NOMO-1 treated with DMSO at 0.1 percent for 48 hours (cell line): ENCODE measurements at regions not wholly inside any gene's neighbourhood (a gene's known extent, or its start where the extent isn't known, plus 50 kb on each side); places are given as distances from the start of the nearest gene placed in this dataset.

Experiments used
- DNase-seq: peaks from one replicate; lab custom pipeline; 2025; ENCODE audit not compliant: unreplicated experiment; lab: John Stamatoyannopoulos, UW

GRCh38 chr1:29716306-29716705, 480.0 kb downstream of the PTPRU start:
- no peak for DNase-seq

DNA sequence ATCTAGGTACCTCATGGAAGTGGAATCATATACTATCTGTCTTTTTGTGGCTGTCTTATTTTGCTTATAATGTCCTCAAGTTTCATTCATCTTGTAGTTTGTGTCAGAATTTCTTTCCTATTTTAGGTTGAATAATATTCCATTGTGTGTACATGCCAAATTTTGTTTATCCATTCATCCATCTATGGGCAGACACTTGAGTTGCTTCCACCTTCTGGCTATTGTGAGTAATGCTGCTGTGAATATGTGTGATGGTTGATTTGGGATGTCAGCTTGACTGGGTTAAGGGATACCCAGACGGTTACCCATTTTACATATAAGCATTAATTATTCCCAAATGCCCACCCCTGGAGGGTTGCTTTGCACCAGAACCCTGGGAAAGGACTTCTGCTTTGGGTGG, 477.5 kb downstream of the PTPRU start:
- DNase-seq: no peak

DNA sequence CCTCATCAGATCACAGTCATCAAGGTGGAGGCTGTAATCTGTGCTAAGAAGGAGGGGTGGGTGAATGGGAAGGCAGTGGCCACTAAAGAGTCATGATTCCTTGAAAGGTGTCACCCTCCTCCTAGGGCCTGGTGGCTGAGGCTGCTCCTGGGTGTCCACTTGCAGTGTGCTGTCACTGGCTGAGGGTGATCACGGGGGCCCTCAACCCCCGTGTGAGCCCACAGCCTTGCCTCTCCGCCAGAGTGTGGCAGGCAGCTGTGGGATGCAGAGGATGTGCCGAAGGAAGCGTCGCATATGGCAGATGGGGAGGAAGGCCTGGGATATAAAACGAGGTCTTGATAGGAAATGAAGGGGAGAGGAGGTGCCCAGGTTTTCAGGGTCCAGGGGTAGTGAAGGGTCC, 476.5 kb downstream of the PTPRU start:
- no peak for DNase-seq

GRCh38 chr1:29712284-29712651, 475.9 kb downstream of the PTPRU start:
- DNase-seq: peak; percentile 79

DNA sequence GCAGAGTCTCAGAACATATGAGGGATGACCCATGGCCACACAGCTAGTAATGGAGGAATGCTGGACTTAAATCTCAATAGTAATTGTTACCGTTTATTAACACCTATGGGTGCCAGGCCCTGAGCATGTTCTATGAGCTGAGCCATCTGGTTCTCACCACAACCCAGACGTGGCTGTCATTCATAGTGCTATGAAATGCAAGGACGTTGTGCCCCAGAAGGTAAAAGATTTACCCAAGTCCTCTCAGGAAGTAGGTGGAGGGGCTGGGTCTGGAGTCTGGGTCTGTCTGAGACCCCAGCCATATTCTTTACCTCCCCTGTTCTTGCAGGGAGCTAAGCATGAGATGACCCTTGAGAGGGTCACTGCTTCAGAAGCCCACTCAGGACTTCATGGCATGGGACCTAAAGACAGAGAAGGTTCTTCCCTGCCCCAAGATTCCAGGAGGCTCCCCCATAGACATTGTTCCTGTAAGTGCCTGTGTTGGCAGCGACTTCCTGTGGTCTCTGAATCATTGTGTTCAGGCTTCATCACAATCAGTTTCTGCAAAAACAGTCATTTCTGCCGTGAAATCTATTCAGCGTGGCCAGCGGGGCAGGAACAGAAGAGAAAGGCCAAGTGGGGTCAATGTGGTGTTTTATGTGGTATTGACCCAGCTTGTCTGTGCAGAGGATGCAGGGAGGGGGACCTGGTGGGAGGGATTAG, 475.4 kb downstream of the PTPRU start:
- peak; percentile 64 for DNase-seq

DNA sequence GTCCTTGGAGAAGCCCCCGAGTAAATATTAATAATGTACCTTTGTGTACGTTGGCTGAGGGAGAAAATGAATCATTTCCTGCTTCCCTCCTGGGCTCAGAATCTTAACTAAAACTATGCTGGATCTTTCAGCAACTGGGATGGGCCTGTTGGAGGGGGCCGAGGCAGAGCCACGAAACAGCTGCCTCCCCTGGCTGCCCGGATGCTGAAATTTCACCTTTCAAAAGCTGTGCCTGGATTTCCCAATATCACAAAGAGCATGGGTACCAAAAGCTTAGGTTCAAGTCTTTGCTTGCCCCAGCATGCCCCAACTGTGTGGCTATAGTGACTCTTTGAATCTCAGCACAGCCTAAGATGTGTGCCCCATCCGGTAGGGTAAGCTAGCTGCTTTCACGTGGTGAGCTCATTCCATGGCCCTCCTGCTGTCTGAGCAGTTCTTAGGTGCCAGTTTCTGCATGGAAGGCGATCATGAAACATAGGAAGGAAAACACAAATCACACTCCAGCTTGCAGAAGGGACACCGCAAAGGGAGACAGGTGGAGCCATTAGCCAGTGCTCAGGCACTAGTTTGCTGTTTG, 473.5 kb downstream of the PTPRU start:
- no peak for DNase-seq

DNA sequence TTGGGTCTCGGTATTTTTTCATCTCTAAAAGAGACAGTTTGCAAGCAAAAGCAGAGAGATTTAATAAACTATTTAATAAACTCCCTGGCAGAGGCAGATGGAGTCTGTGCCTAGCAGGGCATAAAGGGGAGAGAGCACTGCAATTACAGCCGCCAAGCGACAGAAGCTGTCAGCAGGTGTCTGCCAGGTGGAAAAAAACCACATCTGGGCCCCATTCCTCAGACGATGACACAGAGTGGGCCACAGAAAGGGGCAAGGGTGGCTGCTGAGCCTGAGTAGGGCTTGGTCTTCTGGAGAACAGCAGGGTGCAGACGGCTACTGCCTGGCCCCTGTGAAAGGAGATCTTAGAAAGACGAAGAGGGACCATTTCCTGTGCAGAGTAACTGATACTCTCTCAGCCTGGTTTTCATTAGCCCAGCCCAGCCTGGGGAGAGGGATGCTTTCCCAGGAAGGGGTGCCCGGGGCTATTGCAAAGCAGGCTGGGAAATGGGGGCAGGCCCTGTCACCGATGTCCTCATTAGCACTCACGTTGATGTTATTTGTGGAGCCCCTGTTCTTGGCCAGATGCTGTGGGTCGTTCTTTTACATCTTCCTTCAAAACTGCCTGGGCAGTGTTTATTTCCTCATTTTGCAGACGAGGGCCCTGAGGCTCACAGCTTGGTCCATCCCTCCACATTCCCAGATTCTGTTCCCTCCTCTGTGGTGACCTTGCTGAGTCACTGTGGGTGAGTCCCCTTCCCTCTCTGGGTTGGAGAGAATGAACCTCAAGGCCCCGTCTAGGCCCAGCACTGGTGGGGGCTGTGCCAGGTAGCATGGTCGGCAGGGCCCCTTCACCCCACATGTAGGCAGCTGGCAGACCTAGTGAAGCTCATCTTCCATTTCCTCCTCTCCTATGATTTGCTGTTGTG, 472.7 kb downstream of the PTPRU start:
- peak; percentile 8 for DNase-seq

DNA sequence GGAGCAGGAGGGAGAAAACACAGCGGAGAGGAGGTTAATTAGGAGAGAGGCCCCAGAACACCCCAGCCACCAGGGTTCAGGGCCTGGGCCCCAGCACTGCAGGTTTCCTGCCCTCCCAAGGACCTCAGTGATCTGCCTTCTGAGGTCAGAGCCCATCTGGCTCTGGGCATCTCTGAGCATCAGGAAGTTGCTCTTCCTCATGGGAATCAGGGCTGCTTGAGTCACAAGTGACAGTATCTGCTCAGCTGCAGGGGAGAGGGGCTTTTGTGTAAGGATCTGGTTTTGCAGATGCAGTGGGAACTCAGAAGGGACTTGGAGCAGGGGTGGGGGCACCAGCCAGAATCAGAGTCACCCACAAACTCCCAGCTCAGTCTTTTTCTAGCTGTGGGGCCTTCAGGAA, 472.1 kb downstream of the PTPRU start:
- no peak for DNase-seq

DNA sequence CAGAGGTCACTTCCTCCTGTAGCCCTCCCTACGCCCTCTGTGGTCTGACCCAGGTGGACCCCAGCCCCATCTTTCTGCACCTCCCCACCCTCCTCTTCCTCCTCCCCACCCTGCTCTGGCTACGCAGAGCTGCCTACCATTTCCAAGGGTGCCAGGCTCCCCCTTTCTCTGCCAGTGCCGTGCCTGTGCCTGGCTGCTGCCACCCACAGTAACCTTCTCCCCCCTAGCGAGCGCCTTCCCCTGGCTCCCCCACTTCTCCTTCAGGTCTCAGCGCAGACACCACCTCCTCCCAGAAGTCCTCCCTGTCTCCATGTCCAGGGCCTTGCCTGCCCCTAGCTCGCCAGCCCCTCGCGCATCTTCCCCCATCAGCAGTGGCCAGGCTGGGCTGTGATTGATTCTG, 471.5 kb downstream of the PTPRU start:
- no peak for DNase-seq

DNA sequence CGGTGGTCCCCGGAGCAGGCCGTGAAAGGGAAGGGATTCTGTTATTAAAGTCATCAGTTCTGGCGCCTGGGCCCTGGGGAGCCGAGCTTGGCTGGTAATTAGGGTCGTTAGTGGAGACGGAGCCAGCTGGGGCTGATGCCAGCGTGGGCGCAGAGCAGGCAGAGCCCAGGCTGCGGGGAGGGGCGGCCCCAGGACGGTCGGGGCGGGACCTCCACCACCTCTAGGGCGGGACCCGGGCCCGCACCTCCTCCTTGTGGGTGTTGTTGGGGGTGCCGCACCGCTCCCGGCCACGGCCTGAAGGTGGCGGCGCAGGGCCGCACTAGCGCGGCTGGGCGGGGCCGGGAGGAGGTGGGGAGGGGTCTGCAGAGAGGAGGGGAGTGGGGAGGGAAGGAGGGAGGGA, 470.6 kb downstream of the PTPRU start:
- DNase-seq: no peak

GRCh38 chr1:29704430-29704829, 468.1 kb downstream of the PTPRU start:
- no peak for DNase-seq

- DNase-seq: no peak
Measured at GRCh38 chr1:29703596-29704370, 467.5 kb downstream of the PTPRU start.

GRCh38 chr1:29700491-29700890, 464.2 kb downstream of the PTPRU start:
- no peak for DNase-seq

- DNase-seq: no peak
Measured at GRCh38 chr1:29698626-29699025, 462.3 kb downstream of the PTPRU start.

DNA sequence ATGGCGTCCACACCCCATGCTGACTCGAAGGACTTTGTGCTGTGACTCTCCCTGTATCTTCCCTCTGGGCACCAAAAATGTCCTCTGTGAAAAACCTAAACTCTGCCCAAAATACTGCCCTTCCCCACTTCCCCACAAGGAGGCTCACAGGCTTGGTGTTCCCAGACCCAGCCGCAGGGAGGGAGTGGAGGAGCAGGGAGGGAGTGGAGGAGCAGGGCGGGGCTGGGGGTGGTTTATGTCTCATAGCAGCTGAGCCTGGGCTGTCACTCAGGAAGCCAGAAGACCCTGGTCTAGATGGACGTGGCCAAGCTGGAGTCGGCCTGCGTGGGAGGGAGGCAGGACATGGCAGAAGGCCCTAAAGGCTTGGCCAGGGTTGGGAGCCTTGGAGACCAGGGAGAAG, 461.7 kb downstream of the PTPRU start:
- no peak for DNase-seq

DNA sequence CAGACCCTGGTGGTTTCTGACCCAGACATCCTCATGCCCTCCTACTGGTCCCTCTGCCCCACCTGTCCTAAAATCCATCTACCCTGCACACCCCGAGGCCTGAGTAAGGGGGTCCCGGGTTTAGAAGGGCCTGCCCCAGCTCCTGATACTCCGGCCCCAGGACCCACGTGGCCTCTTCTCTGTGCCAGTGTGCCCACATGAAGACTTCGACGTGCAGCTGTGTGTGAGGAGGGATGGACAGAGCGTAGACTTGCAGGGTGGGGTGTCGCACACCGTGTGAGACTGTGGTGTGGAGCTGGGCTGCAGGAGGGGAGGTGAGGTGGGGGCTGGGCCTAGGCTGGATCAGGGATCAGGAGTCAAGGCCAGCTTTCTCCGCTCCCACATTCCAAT, 461.1 kb downstream of the PTPRU start:
- DNase-seq: no peak

GRCh38 chr1:29696656-29697390, 460.5 kb downstream of the PTPRU start:
- no peak for DNase-seq

GRCh38 chr1:29695803-29696202, 459.5 kb downstream of the PTPRU start:
- DNase-seq: no peak

- DNase-seq: no peak
Measured at GRCh38 chr1:29695036-29695435, 458.7 kb downstream of the PTPRU start.

- DNase-seq: no peak
Measured at GRCh38 chr1:29691499-29691898, 455.2 kb downstream of the PTPRU start.

- no peak for DNase-seq
Measured at GRCh38 chr1:29690156-29690555, 453.8 kb downstream of the PTPRU start.
